HG02884 (cell line): ENCODE measurements at regions not wholly inside any gene's neighbourhood (a gene's known extent, or its start where the extent isn't known, plus 50 kb on each side); places are given as distances from the start of the nearest gene placed in this dataset.
A peak's percentile ranks its signal among the peaks of the same experiment; 100 is the strongest.

Experiments
- ATAC-seq: cut with Tn5 transposase; IDR thresholded peaks from one replicate; pipeline ENCODE4 v1.9.1; 2021; ENCODE audit warnings: mild to moderate bottlenecking, moderate library complexity; ENCODE audit not compliant: unreplicated experiment

DNA sequence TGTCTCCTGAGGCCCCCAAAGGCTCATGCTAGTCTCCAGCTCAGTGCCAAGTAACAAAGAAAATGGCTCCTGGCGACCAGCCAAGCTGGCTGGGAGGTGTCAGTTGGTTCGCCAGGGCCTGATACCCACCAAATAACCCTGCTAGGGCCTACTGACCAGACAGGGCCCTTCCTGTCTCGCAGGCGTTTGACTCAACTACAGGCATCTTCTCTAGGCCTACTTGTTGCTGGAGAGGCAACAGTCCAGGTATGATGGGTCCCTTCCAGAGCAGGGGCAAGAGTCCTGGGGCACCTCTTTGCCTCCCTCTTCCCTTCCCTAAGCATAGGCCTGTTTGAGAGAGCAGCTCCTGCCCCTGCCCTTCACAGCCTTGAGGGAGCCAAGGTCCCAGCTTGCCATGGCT is 147.9 kb upstream of the VANGL1 start:
- ATAC-seq = no peak

DNA sequence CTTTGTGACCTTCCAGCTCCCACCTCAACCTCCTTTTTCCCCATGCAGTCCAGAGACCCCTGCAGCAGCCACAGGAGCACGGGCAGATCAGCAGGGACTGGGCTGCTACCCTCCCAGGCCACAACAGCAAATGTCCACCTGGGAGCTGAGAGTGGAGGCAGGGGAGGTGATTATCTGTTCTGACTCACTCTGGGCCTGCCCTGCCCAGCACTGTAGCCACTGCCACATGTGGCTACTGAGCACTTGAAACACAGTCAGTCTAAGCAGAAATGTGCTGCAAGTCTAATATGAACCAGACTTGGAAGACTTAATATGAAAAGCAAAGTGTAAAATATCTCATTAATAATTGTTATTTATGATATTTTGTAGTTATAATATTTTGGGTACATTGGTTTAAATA is 148.9 kb upstream of the VANGL1 start:
- no peak for ATAC-seq

DNA sequence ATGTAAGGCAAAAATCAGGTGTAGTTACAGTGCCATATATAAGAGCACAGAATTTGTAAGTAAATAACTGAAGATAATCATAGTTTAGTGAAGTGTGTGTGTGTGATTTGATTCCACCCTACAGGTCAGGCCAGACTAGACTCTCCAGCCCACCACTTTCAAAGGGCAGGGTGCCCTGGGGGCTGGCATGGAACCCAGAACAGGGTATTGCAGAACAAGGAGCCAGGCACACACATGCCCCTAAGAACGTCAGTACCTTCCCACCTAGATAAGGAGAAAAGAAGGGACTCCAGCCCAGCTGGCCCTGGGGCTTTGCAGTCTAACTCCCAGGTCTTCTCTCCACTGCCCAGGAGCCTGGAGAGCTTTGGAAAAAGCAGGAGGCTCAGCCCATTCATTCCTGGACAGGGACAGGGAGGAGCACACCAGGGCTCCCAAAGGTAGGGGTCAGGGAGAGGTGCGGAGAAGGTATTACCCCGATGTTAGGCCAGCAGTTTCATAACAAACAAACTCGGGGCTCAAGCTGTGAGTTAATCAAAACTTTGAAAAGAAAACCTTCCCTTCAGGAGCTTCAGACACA is 149.7 kb upstream of the VANGL1 start:
- no peak for ATAC-seq

DNA sequence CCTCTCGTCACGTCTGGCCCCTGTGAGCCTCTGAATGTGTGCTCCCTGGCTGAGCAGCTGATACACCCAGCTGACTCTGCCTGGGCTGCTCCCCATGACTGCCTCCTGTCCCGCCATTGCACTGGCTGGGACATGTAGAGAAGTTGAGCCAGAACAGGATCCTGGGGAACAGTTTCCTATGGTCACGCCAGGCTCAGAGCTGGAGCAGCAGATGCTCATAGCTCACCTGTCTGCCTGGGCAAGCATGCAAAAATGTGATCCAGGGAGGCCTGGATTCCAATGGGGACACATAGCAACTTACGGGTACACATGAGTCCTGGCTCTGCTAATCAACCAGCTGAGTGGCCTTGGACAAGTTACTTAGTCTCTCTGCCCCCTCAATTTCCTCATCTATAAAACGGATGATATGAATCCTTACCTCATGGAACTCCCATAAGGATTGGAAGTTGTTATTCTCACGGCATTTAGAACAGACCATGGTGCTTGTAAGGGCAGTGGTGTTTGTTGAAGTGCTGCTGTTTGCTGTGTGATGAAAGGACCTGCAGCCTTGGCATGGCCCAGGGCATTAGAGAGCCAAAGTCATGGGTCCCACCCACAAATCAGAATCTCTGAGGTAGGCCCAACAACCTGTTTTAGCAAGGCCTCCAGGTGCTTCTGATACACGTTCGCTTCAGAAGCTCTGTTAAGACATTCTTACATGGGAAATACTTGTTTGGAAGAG is 150.3 kb upstream of the VANGL1 start:
- no peak for ATAC-seq

DNA sequence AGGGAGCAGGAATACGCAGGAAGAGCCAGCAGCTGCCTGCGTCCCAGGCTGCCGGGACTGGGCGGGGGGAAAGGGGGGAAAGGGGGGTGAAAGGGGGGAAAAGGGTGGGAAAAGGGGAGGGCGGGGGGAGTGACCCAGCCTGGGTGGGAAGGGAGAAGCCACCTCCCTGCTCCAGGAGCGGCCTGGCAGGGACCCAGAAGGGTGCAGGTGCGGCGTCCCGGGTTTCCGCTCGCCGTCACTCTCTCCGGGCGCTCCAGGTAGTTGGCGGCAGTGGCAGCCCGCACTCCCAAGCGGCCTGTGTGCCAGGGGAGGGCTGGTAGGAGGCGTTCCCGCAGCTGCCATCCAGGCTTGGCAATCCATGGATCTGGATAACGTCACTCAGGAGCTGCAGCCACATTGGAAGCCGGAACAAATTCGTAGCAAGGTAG is 141.0 kb upstream of the NGF start:
- ATAC-seq = no peak

DNA sequence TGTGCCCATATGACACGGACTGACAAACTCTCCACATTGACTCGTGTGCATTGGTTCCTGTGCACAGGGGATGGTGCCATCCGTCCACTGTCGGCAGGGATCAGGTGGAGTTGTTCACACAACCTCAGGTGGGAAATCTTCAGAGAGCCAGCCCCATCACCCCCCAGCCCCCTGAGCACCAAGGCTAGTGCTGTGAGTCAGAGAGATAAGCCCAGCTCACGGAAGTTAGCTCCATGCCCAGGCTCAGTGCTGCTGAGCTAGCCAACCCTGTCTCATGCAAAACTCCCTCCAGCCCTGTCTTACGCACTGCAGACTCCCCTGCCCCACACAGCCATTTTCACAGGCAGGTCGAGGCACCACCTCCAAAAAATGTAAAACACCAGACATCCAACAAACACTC is 139.0 kb upstream of the NGF start:
- no peak for ATAC-seq

DNA sequence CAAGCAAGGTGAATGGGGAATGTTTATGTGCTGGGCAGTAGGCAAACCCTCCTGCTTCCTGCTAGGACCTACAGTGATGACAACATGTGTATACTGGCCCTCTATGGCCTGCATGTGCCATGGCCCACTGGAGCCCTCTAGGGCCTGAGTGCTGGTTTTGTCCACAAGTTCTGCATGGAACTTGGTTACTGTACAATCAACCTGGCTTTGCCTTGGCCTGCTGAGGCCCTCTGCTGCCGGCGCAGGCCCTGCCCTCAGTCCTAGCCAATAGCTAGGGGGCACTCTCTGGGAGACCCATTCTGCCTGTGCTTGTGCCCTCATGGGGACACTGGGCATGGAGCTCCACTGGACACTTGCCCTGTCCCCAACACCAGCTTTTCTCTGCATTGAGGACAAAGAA is 138.6 kb upstream of the NGF start:
- ATAC-seq = no peak

DNA sequence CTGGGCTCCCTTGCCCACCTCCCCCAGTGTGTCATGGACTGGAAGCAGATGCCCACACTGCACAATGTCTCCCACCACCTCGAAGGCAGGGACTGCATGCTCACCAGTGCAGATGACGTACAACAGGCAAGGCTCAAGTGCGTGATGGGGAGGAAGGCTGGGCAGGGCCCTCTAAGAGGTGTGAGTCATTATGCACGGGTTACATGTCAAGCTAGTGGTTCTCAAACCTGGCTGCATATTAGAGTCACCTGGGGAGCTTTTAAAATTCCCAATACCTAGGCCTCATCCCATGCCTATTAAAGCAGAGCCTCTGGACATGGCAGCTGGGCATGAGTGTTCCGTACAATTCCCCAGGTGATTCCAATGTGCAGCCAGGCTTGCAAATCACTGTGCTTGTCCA is 137.9 kb upstream of the NGF start:
- no peak for ATAC-seq

DNA sequence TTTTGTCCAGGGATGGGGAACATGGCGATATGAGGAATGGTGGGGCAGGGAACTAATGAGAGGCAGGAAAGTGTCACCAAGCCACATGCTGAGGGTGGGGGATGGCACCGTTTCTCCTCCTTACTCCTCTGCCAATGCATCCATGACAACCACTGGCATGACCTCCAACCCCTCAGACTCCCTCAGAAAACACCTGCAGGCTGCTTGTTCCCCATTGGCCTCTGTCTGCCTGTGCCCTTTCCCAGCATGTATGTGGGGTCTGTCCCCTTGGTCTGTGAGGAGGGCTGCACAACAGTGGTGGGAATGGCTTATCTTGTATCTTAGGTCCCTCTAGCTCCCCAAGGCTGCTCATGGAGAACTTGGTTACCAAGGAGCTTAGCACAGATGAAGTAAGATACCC is 137.2 kb upstream of the NGF start:
- no peak for ATAC-seq

DNA sequence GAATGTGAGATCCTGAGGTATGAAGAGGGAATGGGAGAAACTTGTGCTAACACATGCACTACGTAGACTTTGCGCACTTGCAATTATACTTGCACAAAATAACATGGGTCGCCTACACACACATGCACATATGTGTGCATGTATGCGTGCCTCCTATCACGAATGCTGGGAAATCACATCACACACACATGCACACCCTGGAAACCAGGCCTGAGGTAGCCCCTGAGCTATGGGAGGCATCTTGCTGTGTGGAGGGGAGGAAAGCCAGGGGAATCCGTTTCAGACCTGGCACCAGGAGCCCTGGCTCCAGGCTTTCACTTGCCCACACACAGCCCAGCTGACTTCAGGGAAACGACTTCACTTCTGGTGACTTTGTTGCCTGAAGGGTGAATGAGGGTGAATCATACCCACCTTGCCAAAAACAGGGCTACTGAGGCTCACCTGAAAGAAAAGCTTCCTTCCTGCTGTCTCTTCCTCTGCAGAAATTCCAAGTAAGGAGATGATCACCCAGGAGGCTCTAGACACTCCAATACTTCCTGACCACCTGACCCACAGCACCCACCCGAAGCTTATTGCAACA is 136.0 kb upstream of the NGF start:
- no peak for ATAC-seq

DNA sequence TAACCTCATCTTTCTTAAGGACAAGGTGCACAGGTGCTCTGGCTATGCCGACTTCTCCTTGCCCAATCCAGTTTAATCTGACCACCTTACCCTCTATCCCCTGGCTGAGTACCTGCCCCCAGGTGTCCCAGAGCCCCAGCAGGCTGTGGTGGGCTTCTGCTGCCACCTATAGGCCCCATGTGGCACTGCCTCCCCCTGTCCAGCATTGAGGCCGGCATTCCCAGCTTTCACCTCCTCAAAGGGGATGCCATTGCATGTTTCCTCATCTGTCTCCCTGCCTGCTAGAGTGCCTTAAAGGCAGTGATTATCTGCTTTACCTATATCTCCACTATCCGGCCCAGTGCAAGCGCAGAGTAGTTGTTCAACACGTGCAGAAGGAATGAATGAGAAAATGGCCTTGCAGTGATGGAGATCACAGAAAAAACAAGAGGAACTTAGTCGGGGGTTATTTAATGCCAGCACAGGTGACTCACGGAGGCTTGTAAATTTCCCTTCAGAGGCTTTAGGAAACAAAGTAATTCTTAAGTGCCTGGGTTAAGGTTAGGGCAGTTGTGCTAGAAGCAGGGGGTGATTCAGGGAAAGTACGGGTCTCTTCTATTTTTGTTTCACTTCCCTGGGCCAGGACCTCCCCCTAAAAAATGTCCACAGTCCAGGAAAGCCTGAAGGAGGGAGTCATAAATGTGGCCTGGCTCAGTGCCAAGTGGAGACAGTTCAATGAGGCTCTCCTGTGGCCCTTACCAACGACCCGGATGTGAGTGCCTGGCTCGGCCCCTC is 131.8 kb upstream of the NGF start:
- ATAC-seq = peak; percentile 64

DNA sequence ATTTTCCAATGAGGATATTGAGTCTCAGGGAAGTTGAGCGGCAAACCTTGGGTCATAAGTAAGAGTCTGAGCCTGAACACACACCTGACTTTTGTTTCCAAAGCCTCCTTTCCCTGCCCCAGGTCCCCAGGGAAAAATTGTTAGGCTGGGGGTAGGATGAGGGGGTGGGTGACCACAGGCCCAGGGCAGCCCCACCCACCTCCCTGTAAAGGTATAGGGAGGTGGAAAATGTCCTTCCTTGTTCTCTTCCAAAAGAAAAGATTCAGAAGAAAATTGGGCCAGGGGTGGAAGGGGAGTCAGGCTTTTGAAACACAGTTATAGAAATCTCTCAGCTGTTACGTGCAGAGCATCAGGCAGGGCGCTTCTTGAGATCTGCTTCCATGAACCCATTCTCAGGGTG is 129.7 kb upstream of the NGF start:
- no peak for ATAC-seq

DNA sequence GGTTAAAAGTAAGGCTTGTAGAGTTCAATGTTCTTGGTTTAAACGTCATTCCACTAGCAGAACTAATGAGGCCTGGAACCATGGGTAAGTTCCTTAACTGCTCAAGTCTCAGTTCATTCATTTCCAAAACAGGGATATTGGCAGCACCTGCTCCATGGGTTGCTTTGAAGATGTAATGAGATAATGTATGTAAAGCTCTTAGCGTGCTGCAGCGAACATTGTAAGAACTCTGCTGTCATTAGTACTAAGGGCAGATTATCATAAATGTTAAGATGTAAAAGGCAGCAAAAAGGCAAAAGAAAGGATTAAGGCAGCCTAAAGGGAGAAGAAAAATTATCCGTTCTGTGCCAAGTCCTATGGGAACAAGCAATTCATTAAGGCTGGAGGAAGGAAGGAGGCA is 129.1 kb upstream of the NGF start:
- no peak for ATAC-seq

DNA sequence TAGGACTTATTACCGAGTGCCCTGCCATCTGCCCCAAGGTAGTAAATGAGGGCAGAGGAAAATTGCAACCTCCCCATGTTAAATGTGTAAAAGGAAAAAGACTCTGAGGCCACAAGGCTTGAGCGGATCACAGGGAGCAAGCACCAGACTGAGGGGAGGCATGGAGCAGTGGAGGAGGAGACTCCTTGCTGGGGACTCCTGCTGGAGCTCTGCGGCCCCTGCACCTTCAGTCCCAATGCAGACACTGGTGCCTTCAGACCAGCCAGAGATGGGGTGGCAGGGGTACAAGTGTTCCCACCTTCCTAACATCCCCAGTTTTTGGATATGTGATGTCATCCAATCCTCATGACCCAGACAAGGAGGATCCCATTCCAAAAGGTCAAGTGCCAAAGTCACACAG is 128.4 kb upstream of the NGF start:
- no peak for ATAC-seq

DNA sequence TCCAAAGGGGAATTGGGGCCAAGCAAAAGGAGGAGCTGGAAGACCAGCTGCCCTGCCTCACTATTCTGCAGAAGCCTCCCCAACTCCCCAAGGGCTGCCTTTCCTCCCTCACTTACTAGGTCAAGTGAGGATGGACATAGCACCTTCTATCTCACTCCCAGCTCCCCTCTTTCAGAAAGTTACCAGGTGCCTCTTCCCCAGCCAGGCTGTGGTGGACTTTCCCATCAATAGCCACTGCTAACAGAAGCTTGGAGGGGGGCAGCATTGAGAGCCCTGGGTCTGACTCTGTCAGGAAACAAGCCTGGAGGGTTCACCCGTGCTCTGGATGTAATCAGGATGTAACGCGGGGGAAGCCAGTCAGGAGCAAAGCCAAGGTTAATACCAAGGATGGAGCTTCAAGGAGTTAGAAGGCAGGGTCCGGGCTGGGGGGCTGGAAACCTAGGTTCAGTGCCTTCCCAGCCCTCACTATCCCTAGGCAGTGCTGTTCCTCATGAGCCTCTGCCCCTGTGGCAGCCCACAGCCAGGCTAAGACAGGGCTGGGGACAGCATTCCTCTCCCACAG is 127.8 kb upstream of the NGF start:
- ATAC-seq = no peak

DNA sequence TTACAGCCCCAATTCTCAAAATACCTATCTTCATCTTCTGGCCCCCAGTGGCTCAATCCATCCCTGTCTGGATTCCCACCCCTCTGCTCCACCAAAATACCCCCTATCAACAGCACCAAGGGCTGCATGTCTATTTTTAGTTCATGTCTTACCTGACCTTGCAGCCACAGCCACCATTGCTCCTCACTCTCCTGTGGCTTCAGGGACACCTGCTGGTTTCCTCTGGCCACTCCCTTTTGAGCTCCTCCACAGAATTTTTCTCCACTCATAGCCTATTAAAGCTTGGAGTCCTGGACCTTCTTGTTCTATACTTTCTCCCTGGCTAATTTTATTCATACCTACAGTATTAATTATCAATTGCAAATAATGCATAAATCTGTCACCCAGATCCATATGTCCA is 125.3 kb upstream of the NGF start:
- ATAC-seq = no peak

DNA sequence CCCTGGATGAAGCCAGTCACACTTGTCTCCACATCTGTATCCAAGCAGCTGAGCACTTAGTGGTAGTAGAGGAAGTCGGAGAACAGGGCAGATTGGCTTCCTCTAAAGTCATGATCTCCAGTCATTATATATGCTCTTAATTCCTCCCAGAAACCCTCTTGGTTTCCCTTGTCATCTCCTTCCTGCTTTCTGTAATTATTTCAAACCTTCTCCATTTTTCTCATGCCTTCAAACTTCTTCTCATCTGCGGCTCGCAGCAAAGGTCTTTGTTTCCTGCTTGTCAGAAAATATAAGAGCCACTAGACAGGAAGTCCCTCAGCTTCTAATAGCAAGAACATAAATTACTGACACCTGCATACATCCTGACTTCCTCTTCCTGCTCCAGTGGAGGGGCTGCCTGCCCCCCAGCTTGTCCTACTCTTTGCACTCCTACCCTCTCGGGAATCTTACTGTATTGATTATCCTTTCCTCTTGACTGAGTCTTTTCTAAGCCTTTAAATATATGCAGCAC is 124.6 kb upstream of the NGF start:
- no peak for ATAC-seq

DNA sequence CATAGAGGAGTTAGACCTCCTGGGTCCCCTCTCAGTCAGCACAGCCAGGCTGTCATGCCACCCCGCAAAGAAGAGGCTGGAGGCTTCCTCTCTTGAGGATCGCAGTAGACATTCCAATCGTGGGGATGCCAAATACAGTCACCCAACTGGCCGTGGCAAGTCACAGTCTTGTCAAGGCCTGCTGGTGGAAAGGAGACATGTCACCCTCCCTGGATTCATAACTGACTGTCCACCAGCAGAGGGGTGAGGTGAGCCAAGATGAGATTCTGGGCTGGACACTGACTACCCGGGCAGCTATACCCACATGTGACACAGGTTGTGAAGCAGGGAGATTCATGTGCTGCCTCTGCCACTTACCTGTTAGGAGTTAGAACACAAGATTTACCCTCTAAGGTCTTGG is 123.5 kb upstream of the NGF start:
- ATAC-seq = no peak

DNA sequence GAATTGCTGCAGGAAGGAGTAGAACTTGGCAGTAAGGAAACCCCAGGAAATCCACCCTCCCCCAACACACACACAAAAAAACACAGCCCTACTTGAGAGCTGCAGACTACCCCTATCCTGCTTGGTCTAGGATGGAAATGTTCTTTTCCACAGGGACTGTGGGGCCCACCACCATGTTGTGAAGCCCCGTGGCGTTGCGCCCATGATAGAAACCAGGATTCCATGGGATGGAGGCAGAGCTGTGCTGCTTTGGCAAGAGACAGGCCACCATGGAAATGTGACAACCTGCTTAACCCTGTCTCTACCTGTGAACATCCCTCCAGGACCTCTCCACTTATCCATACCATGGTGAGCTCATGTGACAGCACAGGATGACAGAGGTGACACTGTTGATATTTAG is 121.1 kb upstream of the NGF start:
- ATAC-seq = no peak

DNA sequence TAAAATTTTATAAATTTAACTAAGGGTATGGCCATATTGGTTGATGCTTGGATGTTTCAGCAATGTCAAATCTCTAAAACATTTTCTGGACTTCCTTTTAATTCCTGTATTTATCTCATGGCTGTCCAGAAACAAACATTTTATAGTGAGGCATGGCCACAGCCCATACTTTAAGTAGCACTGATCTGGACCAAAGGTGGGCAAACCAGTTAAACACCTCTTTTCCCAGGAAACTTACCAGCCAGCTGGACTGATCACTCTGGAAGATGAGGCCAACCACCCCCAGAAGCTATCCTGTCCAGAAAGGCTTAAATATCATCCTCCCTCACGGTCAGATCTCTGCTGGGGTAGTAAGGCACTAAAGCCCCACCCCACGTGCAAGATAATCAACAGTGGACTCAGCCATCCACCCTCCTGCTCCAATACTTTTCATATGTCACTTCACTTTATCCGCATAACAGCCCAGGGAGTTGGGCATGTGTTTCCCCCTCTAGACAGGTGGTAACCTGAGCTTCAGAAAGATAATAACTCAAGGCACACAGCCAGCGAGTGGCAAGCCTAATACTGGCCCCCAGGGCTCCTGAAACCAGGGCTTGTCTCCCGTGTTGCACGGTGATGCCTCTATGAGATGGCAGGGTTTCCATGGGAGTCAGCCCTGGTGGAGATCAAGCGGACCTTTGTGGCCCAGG is 120.5 kb upstream of the NGF start:
- no peak for ATAC-seq

DNA sequence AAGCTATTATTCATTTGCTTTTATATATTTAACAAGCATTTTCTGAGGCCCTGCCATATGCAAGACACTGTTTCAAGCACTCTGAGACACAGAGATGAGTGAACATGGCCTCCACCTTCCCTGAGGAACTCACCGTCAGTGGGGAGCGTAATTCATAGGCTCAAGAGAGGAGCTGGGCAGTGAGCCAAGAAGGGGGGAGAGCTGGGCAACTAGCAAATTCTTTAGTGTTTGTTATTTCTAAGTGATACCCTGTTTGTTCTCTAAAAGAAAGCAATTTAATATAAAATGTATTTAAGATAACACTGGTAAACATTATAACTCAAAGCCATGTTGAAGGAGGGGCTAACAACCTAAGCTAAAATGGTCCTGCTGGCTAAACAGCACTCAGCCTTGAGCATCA is 119.2 kb upstream of the NGF start:
- ATAC-seq = no peak
